ENCODE measurements at regions not wholly inside any gene's neighbourhood (a gene's known extent, or its start where the extent isn't known, plus 50 kb on each side); places are given as distances from the start of the nearest gene placed in this dataset.

DNA sequence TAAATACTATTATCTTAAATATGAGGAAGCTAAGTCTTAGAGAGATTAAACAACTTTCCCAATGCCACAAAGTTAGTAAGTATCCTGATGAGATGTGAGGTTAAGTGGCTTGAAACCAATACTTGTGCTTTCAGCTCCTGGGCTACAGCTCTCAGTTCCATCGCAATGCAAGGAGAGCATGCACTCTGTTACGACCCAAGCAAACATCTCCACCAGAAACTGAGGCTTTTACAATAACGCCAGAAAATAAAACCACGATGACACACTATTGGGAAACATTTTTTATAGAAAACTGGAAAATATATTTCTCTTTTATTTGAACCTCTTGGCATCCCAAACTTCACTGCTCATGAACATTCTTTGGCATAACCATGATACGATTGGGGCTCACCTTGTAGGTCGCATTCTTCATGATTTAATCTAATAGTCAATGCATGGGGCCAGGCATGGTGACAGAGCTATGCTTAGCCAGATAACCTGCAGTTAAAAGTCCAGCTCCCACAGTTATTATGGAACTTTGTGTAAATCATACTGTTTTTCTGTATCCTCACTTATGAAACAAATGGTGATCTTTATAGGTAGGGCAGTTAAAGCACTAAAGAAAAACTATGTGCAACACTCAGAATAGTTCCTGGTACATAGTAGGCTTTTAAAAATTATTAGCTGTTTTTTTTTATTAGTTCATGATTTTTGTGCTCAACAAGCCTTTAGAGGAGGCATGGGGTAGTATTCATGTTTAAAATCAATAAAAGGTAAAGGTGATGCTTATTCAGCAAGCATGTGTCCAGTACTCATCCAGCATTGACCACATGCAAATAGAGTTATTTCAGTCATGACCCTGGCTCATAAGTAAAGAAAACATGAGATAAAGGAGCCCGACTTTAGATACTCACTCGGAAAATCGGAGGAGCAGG lies 238.3 kb upstream of the TRIB2 start:
- H3K9me3 Mint-ChIP-seq (ENCODE audit: low read depth), result peaks cover 8% of the 10 kb centered on the region
- H3K27ac Mint-ChIP-seq, result no peak overlapping the region
- no peaks in the 10 kb centered on the region for H3K36me3 Mint-ChIP-seq (ENCODE audit: insufficient read depth)
- no peak for TF ChIP-seq CTCF (IDR thresholded peaks at IDR 0.05; ENCODE audit: unreplicated experiment)
- H3K4me3 Mint-ChIP-seq (ENCODE audit: low read depth), result no peak overlapping the region
- H3K27me3 Mint-ChIP-seq, result no peaks in the 10 kb centered on the region
- no peak for DNase-seq (ENCODE audit: low spot score, unreplicated experiment)
- peaks cover 5% of the 10 kb centered on the region for H3K4me1 Mint-ChIP-seq (ENCODE audit: low read depth)

DNA sequence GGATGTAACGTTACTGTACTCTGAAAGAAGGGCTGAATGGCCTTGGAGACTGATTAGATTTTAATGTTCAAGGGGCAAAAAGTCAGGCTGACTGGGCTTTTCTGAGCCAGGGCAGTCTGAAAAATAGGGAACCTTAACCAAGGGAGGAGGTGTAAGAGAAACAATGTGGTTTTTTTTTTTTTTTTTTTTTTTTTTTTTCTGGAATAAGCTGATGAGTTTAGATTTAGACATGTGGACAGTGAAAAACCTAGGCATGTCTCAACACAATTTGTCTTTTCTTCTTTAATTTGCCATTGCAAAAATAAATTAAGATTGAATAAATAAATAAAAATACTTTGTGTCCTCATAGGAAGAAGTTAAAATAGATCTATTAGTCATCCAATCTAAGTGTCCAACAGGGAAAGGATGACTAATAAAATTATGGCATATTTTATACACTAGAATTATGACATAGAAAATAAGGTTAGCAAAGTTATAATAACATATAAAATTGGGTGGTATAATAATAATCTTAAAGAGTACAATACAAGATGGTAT lies 237.6 kb upstream of the TRIB2 start:
- Mint-ChIP-seq H3K27ac (no peak overlapping the region), H3K4me1 (ENCODE audit: low read depth) (peaks cover 5% of the 10 kb centered on the region), H3K4me3 (ENCODE audit: low read depth) (no peak overlapping the region), H3K36me3 (ENCODE audit: insufficient read depth) (no peaks in the 10 kb centered on the region), H3K27me3 (no peaks in the 10 kb centered on the region), H3K9me3 (ENCODE audit: low read depth) (peaks cover 8% of the 10 kb centered on the region)
- DNase-seq (ENCODE audit: low spot score, unreplicated experiment), result no peak
- no peak for TF ChIP-seq CTCF (IDR thresholded peaks at IDR 0.05; ENCODE audit: unreplicated experiment)

GRCh38 chr2:12484536-12485115 lies 232.1 kb upstream of the TRIB2 start:
- no peaks in the 10 kb centered on the region for H3K36me3 Mint-ChIP-seq (ENCODE audit: insufficient read depth)
- H3K9me3 Mint-ChIP-seq (ENCODE audit: low read depth), result no peaks in the 10 kb centered on the region
- peaks cover 14% of the 10 kb centered on the region for H3K27me3 Mint-ChIP-seq
- DNase-seq (ENCODE audit: low spot score, unreplicated experiment), result no peak
- H3K4me3 Mint-ChIP-seq (ENCODE audit: low read depth), result no peak overlapping the region
- no peaks in the 10 kb centered on the region for H3K4me1 Mint-ChIP-seq (ENCODE audit: low read depth)
- no peak overlapping the region for H3K27ac Mint-ChIP-seq
- TF ChIP-seq CTCF (IDR thresholded peaks at IDR 0.05; ENCODE audit: unreplicated experiment), result no peak

DNA sequence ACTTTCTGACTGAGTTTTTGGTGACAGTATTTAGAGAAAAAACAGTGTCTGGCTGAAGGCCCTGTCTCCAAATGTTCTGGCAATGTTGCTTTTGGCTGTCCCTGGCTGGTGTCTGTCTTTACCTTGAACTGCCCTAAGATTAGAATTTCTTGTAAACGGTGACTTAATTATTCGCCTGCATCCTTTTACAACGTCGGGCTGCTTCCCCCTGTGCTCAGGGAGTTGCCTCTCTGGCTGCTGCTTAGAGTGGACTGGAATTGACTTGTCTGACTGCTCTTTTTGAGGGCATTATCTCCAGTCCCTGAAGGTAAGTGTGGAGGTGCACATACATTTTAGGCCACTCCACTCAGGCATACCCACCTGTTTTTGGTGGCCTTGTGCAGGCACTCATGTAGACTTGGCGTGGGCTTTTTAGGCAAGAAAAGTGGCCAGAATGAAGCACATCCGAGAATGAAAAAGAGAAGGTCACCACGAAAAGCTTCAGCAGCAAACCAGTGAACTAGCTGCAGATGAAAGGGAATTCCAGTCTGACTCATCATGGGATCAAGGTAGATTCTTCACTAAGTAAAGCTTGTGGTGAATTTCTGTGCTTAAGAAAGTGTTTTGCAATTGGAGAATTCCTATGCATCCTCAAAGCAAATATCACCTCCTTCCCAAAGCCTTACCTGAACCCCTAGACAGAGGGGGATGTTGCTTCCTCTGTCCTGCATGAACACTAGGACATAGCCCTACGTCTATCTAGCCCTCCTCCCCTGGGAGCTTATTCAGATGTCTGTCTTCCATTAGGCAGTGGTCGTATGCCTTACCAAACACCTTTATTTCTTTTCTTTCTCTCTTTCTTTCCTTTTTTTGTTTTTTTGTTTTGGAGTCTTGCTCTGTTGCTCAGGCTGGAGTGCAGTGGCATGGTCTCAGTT lies 230.3 kb upstream of the TRIB2 start:
- Mint-ChIP-seq H3K27ac (no peak overlapping the region), H3K4me1 (ENCODE audit: low read depth) (no peaks in the 10 kb centered on the region), H3K4me3 (ENCODE audit: low read depth) (no peak overlapping the region), H3K9me3 (ENCODE audit: low read depth) (no peaks in the 10 kb centered on the region), H3K27me3 (peaks cover 14% of the 10 kb centered on the region), H3K36me3 (ENCODE audit: insufficient read depth) (no peaks in the 10 kb centered on the region)
- no peak for TF ChIP-seq CTCF (IDR thresholded peaks at IDR 0.05; ENCODE audit: unreplicated experiment)
- no peak for DNase-seq (ENCODE audit: low spot score, unreplicated experiment)

All from progenitor cell of endocrine pancreas (in vitro differentiated cells).